ENCODE measurements at regions not wholly inside any gene's neighbourhood (a gene's known extent, or its start where the extent isn't known, plus 50 kb on each side); places are given as distances from the start of the nearest gene placed in this dataset.

- intact Hi-C loops (cut with DNase I, micrococcal nuclease): no loop called here
- ChIA-PET POLR2A (no interaction called here), CTCF (no interaction called here)
- Mint-ChIP-seq H3K4me3 (no peak overlapping the region), H3K36me3 (ENCODE audit: low read depth) (no peaks in the 10 kb centered on the region), H3K9me3 (ENCODE audit: low read depth) (no peaks in the 10 kb centered on the region), H3K27ac (no peak overlapping the region), H3K4me1 (no peaks in the 10 kb centered on the region), H3K27me3 (no peaks in the 10 kb centered on the region)
- DNase-seq (peak; percentile 26), ATAC-seq (peak; percentile 70)
These were observed 468.2 kb upstream of the ARID1B start for GRCh38 chr6:156309017-156309416.

- no peak overlapping the region for H3K27ac Mint-ChIP-seq
- ATAC-seq: no peak
- H3K4me3 Mint-ChIP-seq: no peak overlapping the region
These were observed 468.6 kb upstream of the ARID1B start for GRCh38 chr6:156308604-156309003.

GRCh38 chr6:156306531-156306930 lies 470.6 kb upstream of the ARID1B start:
- intact Hi-C loops (cut with DNase I, micrococcal nuclease): no loop called here
- no peaks in the 10 kb centered on the region for H3K4me1 Mint-ChIP-seq
- no peaks in the 10 kb centered on the region for H3K9me3 Mint-ChIP-seq (ENCODE audit: low read depth)
- ATAC-seq: no peak
- H3K4me3 Mint-ChIP-seq: no peak overlapping the region
- no peaks in the 10 kb centered on the region for H3K27me3 Mint-ChIP-seq
- ChIA-PET CTCF (no interaction called here), POLR2A (no interaction called here)
- H3K36me3 Mint-ChIP-seq (ENCODE audit: low read depth): no peaks in the 10 kb centered on the region
- no peak for DNase-seq
- H3K27ac Mint-ChIP-seq: no peak overlapping the region

More at GRCh38 chr6:156308604-156309003, 468.6 kb upstream of the ARID1B start:
- Mint-ChIP-seq H3K27me3 (no peaks in the 10 kb centered on the region), H3K36me3 (ENCODE audit: low read depth) (no peaks in the 10 kb centered on the region), H3K9me3 (ENCODE audit: low read depth) (no peaks in the 10 kb centered on the region), H3K4me1 (no peaks in the 10 kb centered on the region)
- CTCF ChIA-PET: interaction anchor here (0.8 to 1.8 kb wide), 3 partner anchors 13 to 724 kb away, joined by 3 read pairs; no protein-coding TSS in a partner anchor
- POLR2A ChIA-PET: no interaction called here
- DNase-seq: no peak
- intact Hi-C loops (cut with DNase I, micrococcal nuclease): no loop called here

GRCh38 chr6:156283091-156283490 lies 494.1 kb upstream of the ARID1B start:
- CTCF ChIA-PET: no interaction called here
- Mint-ChIP-seq H3K27me3 (peaks cover 2% of the 10 kb centered on the region), H3K27ac (no peak overlapping the region), H3K4me3 (no peak overlapping the region), H3K36me3 (ENCODE audit: low read depth) (peaks cover under 1% of the 10 kb centered on the region), H3K9me3 (ENCODE audit: low read depth) (peaks cover under 1% of the 10 kb centered on the region), H3K4me1 (peaks cover 9% of the 10 kb centered on the region)
- no peak for DNase-seq
- ATAC-seq: no peak
- POLR2A ChIA-PET: no interaction called here
- intact Hi-C loops (cut with DNase I, micrococcal nuclease): no loop called here

- ATAC-seq (no peak), DNase-seq (no peak)
- CTCF ChIA-PET: no interaction called here
- Mint-ChIP-seq H3K36me3 (ENCODE audit: low read depth) (peaks cover 8% of the 10 kb centered on the region), H3K27me3 (peaks cover 6% of the 10 kb centered on the region), H3K4me1 (peaks cover 9% of the 10 kb centered on the region), H3K9me3 (ENCODE audit: low read depth) (peaks cover 8% of the 10 kb centered on the region), H3K27ac (no peak overlapping the region), H3K4me3 (no peak overlapping the region)
- intact Hi-C loops (cut with DNase I, micrococcal nuclease): no loop called here
- POLR2A ChIA-PET: no interaction called here
These were observed 495.1 kb upstream of the ARID1B start for GRCh38 chr6:156282087-156282486.

GRCh38 chr6:156281266-156281665 lies 495.9 kb upstream of the ARID1B start:
- H3K27me3 Mint-ChIP-seq: peaks cover 6% of the 10 kb centered on the region
- no peak overlapping the region for H3K4me3 Mint-ChIP-seq
- H3K27ac Mint-ChIP-seq: no peak overlapping the region
- POLR2A ChIA-PET: no interaction called here
- peaks cover 9% of the 10 kb centered on the region for H3K4me1 Mint-ChIP-seq
- DNase-seq: no peak
- H3K36me3 Mint-ChIP-seq (ENCODE audit: low read depth): peaks cover 8% of the 10 kb centered on the region
- CTCF ChIA-PET: interaction anchor here (0.6 kb wide), 1 partner anchor 318 kb away, joined by 4 read pairs; no protein-coding TSS in a partner anchor
- peaks cover 9% of the 10 kb centered on the region for H3K9me3 Mint-ChIP-seq (ENCODE audit: low read depth)
- intact Hi-C loops (cut with DNase I, micrococcal nuclease): no loop called here
- ATAC-seq: no peak

GRCh38 chr6:156280065-156280464 lies 497.1 kb upstream of the ARID1B start:
- intact Hi-C loops (cut with DNase I, micrococcal nuclease): no loop called here
- Mint-ChIP-seq H3K4me3 (no peak overlapping the region), H3K36me3 (ENCODE audit: low read depth) (peaks cover 8% of the 10 kb centered on the region), H3K9me3 (ENCODE audit: low read depth) (peaks cover 9% of the 10 kb centered on the region), H3K27me3 (peaks cover 9% of the 10 kb centered on the region), H3K4me1 (peaks cover 9% of the 10 kb centered on the region), H3K27ac (no peak overlapping the region)
- ChIA-PET POLR2A (no interaction called here), CTCF (interaction anchor here (0.6 to 0.7 kb wide), 3 partner anchors 25 to 249 kb away, joined by 3 read pairs; no protein-coding TSS in a partner anchor)
- ATAC-seq: no peak
- peak; percentile 14 for DNase-seq

- peaks cover 9% of the 10 kb centered on the region for H3K9me3 Mint-ChIP-seq (ENCODE audit: low read depth)
- peaks cover 9% of the 10 kb centered on the region for H3K4me1 Mint-ChIP-seq
- H3K27ac Mint-ChIP-seq: no peak overlapping the region
- ChIA-PET POLR2A (no interaction called here), CTCF (interaction anchor here (0.6 to 0.7 kb wide), 3 partner anchors 25 to 248 kb away, joined by 3 read pairs; no protein-coding TSS in a partner anchor)
- intact Hi-C loops (cut with DNase I, micrococcal nuclease): no loop called here
- H3K36me3 Mint-ChIP-seq (ENCODE audit: low read depth): peaks cover 8% of the 10 kb centered on the region
- DNase-seq (no peak), ATAC-seq (no peak)
- no peak overlapping the region for H3K4me3 Mint-ChIP-seq
- peaks cover 9% of the 10 kb centered on the region for H3K27me3 Mint-ChIP-seq
These were observed 497.8 kb upstream of the ARID1B start for GRCh38 chr6:156279261-156279969.

- Mint-ChIP-seq H3K4me1 (peaks cover 19% of the 10 kb centered on the region), H3K4me3 (no peak overlapping the region), H3K27ac (no peak overlapping the region), H3K36me3 (ENCODE audit: low read depth) (peaks cover 8% of the 10 kb centered on the region), H3K9me3 (ENCODE audit: low read depth) (peaks cover 9% of the 10 kb centered on the region), H3K27me3 (peaks cover 7% of the 10 kb centered on the region)
- CTCF ChIA-PET: no interaction called here
- DNase-seq (no peak), ATAC-seq (no peak)
- POLR2A ChIA-PET: no interaction called here
- intact Hi-C loops (cut with DNase I, micrococcal nuclease): no loop called here
These were observed 504.0 kb upstream of the ARID1B start for GRCh38 chr6:156273065-156273711.

- Mint-ChIP-seq H3K4me1 (peaks cover 24% of the 10 kb centered on the region), H3K36me3 (ENCODE audit: low read depth) (peaks cover 5% of the 10 kb centered on the region), H3K27ac (peak overlapping the region; percentile 73), H3K9me3 (ENCODE audit: low read depth) (no peaks in the 10 kb centered on the region), H3K4me3 (peak overlapping the region; percentile 44), H3K27me3 (no peaks in the 10 kb centered on the region)
- DNase-seq: peak; percentile 68
- ChIA-PET POLR2A (interaction anchor here (0.6 kb wide), 1 partner anchor 62 kb away, joined by 3 read pairs; no protein-coding TSS in a partner anchor), CTCF (interaction anchor here (0.9 kb wide), 1 partner anchor 55 kb away, joined by 3 read pairs; no protein-coding TSS in a partner anchor)
- intact Hi-C loops (cut with DNase I, micrococcal nuclease): no loop called here
- ATAC-seq: peak; percentile 86
These were observed 507.3 kb upstream of the ARID1B start for GRCh38 chr6:156269751-156270369.

GRCh38 chr6:156268849-156269248 lies 508.3 kb upstream of the ARID1B start:
- Mint-ChIP-seq H3K36me3 (ENCODE audit: low read depth) (peaks cover 5% of the 10 kb centered on the region), H3K27ac (no peak overlapping the region)
- ATAC-seq: peak; percentile 34

More at GRCh38 chr6:156268849-156269248, 508.3 kb upstream of the ARID1B start:
- Mint-ChIP-seq H3K4me1 (peaks cover 24% of the 10 kb centered on the region), H3K27me3 (no peaks in the 10 kb centered on the region), H3K9me3 (ENCODE audit: low read depth) (no peaks in the 10 kb centered on the region), H3K4me3 (peak overlapping the region; percentile 26)
- CTCF ChIA-PET: interaction anchor here (0.7 kb wide), 1 partner anchor 829 kb away, joined by 3 read pairs; no protein-coding TSS in a partner anchor
- intact Hi-C loops (cut with DNase I, micrococcal nuclease): no loop called here
- no peak for DNase-seq
- POLR2A ChIA-PET: no interaction called here
